ENCODE measurements at regions not wholly inside any gene's neighbourhood (a gene's known extent, or its start where the extent isn't known, plus 50 kb on each side); places are given as distances from the start of the nearest gene placed in this dataset.

GRCh38 chr6:122140031-122140430, 259.4 kb upstream of the HSF2 start:
- no peak overlapping the region for H3K27ac ChIP-seq
- H3K9me3 ChIP-seq: no peaks in the 10 kb centered on the region
- no peaks in the 10 kb centered on the region for H3K36me3 ChIP-seq
- H3K4me3 ChIP-seq: no peak overlapping the region
- intact Hi-C loops (cut with DNase I): no loop called here
- H3K4me1 ChIP-seq (ENCODE audit: insufficient read depth): no peaks in the 10 kb centered on the region
- no peaks in the 10 kb centered on the region for H3K27me3 ChIP-seq
- TF ChIP-seq CTCF (IDR thresholded peaks at IDR 0.05) (no peak), EP300 (IDR thresholded peaks at IDR 0.05) (no peak), POLR2A (IDR thresholded peaks at IDR 0.05) (no peak)
- DNase-seq: no peak

- no peak for DNase-seq
- Histone ChIP-seq H3K27me3 (no peaks in the 10 kb centered on the region), H3K4me1 (ENCODE audit: insufficient read depth) (no peaks in the 10 kb centered on the region), H3K9me3 (no peaks in the 10 kb centered on the region), H3K27ac (no peak overlapping the region), H3K36me3 (no peaks in the 10 kb centered on the region), H3K4me3 (no peak overlapping the region)
- intact Hi-C loops (cut with DNase I): no loop called here
- TF ChIP-seq EP300 (IDR thresholded peaks at IDR 0.05) (no peak), POLR2A (IDR thresholded peaks at IDR 0.05) (no peak), CTCF (IDR thresholded peaks at IDR 0.05) (no peak)
- 83 to 86% (median 84%) methylated on average over 2 of the region's 2 CpGs for WGBS, 3 donors
Observed at GRCh38 chr6:122141246-122141645, 258.2 kb upstream of the HSF2 start.

GRCh38 chr6:122143813-122144601, 255.4 kb upstream of the HSF2 start:
- TF ChIP-seq EP300 (IDR thresholded peaks at IDR 0.05): no peak
- TF ChIP-seq CTCF (IDR thresholded peaks at IDR 0.05): no peak
- TF ChIP-seq POLR2A (IDR thresholded peaks at IDR 0.05): no peak
- no peak overlapping the region for H3K27ac ChIP-seq
- no peaks in the 10 kb centered on the region for H3K36me3 ChIP-seq
- no peak overlapping the region for H3K4me3 ChIP-seq
- no peaks in the 10 kb centered on the region for H3K9me3 ChIP-seq
- intact Hi-C loops (cut with DNase I): no loop called here
- 80 to 82% (median 81%) methylated on average over 3 of the region's 3 CpGs for WGBS, 3 donors
- no peaks in the 10 kb centered on the region for H3K4me1 ChIP-seq (ENCODE audit: insufficient read depth)
- no peak for DNase-seq
- no peaks in the 10 kb centered on the region for H3K27me3 ChIP-seq

- WGBS, 3 donors: 91 to 96% (median 91%) methylated on average over 2 of the region's 2 CpGs
- H3K4me3 ChIP-seq: no peak overlapping the region
- intact Hi-C loops (cut with DNase I): no loop called here
Observed at GRCh38 chr6:122145246-122145645, 254.2 kb upstream of the HSF2 start.

More at GRCh38 chr6:122145246-122145645, 254.2 kb upstream of the HSF2 start:
- DNase-seq: no peak
- no peaks in the 10 kb centered on the region for H3K27me3 ChIP-seq
- no peaks in the 10 kb centered on the region for H3K4me1 ChIP-seq (ENCODE audit: insufficient read depth)
- no peak overlapping the region for H3K27ac ChIP-seq
- no peaks in the 10 kb centered on the region for H3K9me3 ChIP-seq
- no peaks in the 10 kb centered on the region for H3K36me3 ChIP-seq
- TF ChIP-seq EP300 (IDR thresholded peaks at IDR 0.05) (no peak), CTCF (IDR thresholded peaks at IDR 0.05) (no peak), POLR2A (IDR thresholded peaks at IDR 0.05) (no peak)

All from ovary (tissue), 7 donors.